ENCODE measurements at regions not wholly inside any gene's neighbourhood (a gene's known extent, or its start where the extent isn't known, plus 50 kb on each side); places are given as distances from the start of the nearest gene placed in this dataset.
"Not testable (repeated sequence)": the region's sequence is repeated elsewhere in the genome, so short reads cannot be mapped to it uniquely, and the experiment has no call there.

- not testable (repeated sequence) for H3K36me3 Mint-ChIP-seq, H3K27ac Mint-ChIP-seq, H3K4me1 Mint-ChIP-seq, H3K4me3 Mint-ChIP-seq, H3K9me3 Mint-ChIP-seq, H3K27me3 Mint-ChIP-seq
Observed at GRCh38 chr12:111258081-111258480, 110.8 kb downstream of the PHETA1 start.

DNA sequence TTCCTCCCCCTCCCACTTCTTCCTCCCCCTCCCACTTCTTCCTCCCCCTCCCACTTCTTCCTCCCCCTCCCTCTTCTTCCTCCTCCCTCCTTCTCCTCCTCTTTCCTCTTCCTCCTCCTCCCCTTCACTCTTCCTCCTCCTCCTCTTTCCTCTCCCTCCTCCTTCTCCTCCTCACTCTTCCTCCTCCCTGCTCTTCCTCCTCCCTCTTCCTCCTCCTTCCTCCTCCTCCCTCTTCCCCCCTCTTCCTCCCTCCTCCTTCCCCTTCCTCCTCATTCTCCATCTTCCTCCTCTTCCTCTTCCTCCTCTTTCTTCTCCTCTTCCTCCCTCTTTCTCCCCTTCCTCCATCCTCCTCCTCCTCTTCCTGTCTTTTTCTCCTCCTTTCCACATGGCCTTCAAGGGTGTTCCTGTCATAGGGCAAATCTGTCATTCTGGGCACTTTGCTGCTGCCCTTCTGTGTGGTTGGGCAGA lies 111.4 kb downstream of the PHETA1 start:
- Mint-ChIP-seq H3K9me3 (no peaks in the 10 kb centered on the region), H3K4me3 (no peak overlapping the region), H3K27ac (no peak overlapping the region), H3K36me3 (no peaks in the 10 kb centered on the region), H3K27me3 (no peaks in the 10 kb centered on the region), H3K4me1 (no peaks in the 10 kb centered on the region)

GRCh38 chr12:111256629-111257434 lies 112.1 kb downstream of the PHETA1 start:
- no peaks in the 10 kb centered on the region for H3K36me3 Mint-ChIP-seq
- H3K4me1 Mint-ChIP-seq, result no peaks in the 10 kb centered on the region
- H3K4me3 Mint-ChIP-seq, result no peak overlapping the region
- H3K27ac Mint-ChIP-seq, result no peak overlapping the region
- no peaks in the 10 kb centered on the region for H3K27me3 Mint-ChIP-seq
- no peaks in the 10 kb centered on the region for H3K9me3 Mint-ChIP-seq

- no peak overlapping the region for H3K27ac Mint-ChIP-seq
- no peaks in the 10 kb centered on the region for H3K27me3 Mint-ChIP-seq
- no peaks in the 10 kb centered on the region for H3K4me1 Mint-ChIP-seq
Observed at GRCh38 chr12:111255261-111255660, 113.6 kb downstream of the PHETA1 start.

DNA sequence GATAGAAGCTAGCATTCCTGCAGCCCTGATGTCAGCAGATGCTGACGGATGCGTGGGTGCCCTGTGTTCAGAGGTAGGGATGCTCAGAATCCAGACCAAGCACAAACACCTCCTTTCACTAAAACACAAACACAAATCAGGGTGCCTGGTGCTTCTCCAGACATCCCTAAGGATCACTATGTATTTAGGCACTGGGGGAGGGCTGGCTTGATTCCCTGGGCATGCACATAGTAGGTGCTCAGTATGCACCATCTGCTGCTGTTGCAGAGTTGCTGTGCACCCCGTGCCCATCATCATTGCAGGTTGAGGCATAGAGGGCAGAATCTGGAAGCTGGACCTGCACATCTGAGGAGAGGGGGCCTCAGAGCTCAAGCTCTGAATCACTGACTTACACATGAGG lies 114.8 kb downstream of the PHETA1 start:
- Mint-ChIP-seq H3K27me3 (no peaks in the 10 kb centered on the region), H3K4me3 (no peak overlapping the region), H3K36me3 (no peaks in the 10 kb centered on the region), H3K4me1 (no peaks in the 10 kb centered on the region), H3K9me3 (no peaks in the 10 kb centered on the region), H3K27ac (no peak overlapping the region)

More at GRCh38 chr12:111255261-111255660, 113.6 kb downstream of the PHETA1 start:
- Mint-ChIP-seq H3K36me3 (no peaks in the 10 kb centered on the region), H3K9me3 (no peaks in the 10 kb centered on the region), H3K4me3 (no peak overlapping the region)

DNA sequence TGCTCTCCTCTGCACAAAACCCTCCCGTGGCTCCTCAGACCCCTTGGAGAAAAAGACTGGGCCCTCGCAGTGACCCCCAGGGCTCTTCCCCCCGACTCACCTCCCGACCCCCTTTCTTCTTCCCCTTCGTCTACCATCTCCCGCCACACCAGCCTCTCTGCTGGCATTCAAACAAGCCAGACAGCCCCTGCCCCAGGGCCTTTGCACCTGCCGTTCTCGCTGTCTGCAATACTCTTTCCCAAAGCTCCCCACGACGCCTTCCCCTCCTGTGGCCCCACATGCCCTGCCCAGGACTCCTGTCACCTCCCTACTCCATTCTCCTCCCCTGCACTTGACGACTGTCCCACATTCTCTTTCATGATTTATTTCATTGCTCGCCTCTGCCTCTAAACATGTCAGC lies 115.7 kb downstream of the PHETA1 start:
- Mint-ChIP-seq H3K4me1 (no peaks in the 10 kb centered on the region), H3K4me3 (no peak overlapping the region), H3K27me3 (no peaks in the 10 kb centered on the region), H3K9me3 (no peaks in the 10 kb centered on the region), H3K36me3 (no peaks in the 10 kb centered on the region), H3K27ac (no peak overlapping the region)

GRCh38 chr12:111251787-111252186 lies 117.1 kb downstream of the PHETA1 start:
- Mint-ChIP-seq H3K9me3 (no peaks in the 10 kb centered on the region), H3K27ac (no peak overlapping the region), H3K27me3 (no peaks in the 10 kb centered on the region), H3K4me1 (no peaks in the 10 kb centered on the region), H3K4me3 (no peak overlapping the region), H3K36me3 (no peaks in the 10 kb centered on the region)

GRCh38 chr12:111251058-111251730 lies 117.7 kb downstream of the PHETA1 start:
- no peak overlapping the region for H3K4me3 Mint-ChIP-seq
- H3K4me1 Mint-ChIP-seq, result no peaks in the 10 kb centered on the region
- peak overlapping the region; percentile 13 for H3K27ac Mint-ChIP-seq
- no peaks in the 10 kb centered on the region for H3K9me3 Mint-ChIP-seq
- H3K36me3 Mint-ChIP-seq, result no peaks in the 10 kb centered on the region
- no peaks in the 10 kb centered on the region for H3K27me3 Mint-ChIP-seq

- Mint-ChIP-seq H3K27ac (no peak overlapping the region), H3K4me3 (no peak overlapping the region), H3K4me1 (no peaks in the 10 kb centered on the region), H3K27me3 (no peaks in the 10 kb centered on the region), H3K9me3 (no peaks in the 10 kb centered on the region), H3K36me3 (no peaks in the 10 kb centered on the region)
Observed at GRCh38 chr12:111250251-111250881, 118.5 kb downstream of the PHETA1 start.

DNA sequence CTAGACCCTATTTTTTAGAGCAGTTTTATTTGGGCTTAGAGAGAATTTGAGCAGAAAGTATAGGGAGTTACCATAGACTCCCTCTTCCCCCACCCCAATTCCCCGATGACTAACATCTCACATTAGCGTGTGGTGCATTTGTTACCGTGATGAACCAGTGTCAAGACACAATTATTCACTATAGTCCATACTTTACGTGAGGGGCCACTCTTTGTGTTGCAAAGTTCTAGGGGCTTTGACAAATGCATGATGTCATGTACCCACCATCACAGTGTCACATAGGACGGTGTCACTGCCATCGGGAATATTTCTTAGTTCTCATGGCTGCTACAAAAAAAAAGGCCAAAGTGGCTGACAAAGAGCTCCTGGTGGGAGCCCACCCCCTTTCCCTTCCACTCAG lies 119.1 kb downstream of the PHETA1 start:
- H3K4me3 Mint-ChIP-seq, result no peak overlapping the region
- H3K27me3 Mint-ChIP-seq, result no peaks in the 10 kb centered on the region
- H3K27ac Mint-ChIP-seq, result no peak overlapping the region
- H3K36me3 Mint-ChIP-seq, result no peaks in the 10 kb centered on the region
- no peaks in the 10 kb centered on the region for H3K4me1 Mint-ChIP-seq
- H3K9me3 Mint-ChIP-seq, result no peaks in the 10 kb centered on the region

- Mint-ChIP-seq H3K36me3 (no peaks in the 10 kb centered on the region), H3K4me1 (no peaks in the 10 kb centered on the region), H3K27ac (no peak overlapping the region), H3K9me3 (no peaks in the 10 kb centered on the region), H3K27me3 (no peaks in the 10 kb centered on the region), H3K4me3 (no peak overlapping the region)
Observed at GRCh38 chr12:111249018-111249370, 119.9 kb downstream of the PHETA1 start.

GRCh38 chr12:111248236-111249017 lies 120.5 kb downstream of the PHETA1 start:
- H3K27me3 Mint-ChIP-seq, result no peaks in the 10 kb centered on the region
- H3K4me1 Mint-ChIP-seq, result no peaks in the 10 kb centered on the region
- H3K27ac Mint-ChIP-seq, result no peak overlapping the region
- no peak overlapping the region for H3K4me3 Mint-ChIP-seq
- no peaks in the 10 kb centered on the region for H3K9me3 Mint-ChIP-seq
- H3K36me3 Mint-ChIP-seq, result no peaks in the 10 kb centered on the region

DNA sequence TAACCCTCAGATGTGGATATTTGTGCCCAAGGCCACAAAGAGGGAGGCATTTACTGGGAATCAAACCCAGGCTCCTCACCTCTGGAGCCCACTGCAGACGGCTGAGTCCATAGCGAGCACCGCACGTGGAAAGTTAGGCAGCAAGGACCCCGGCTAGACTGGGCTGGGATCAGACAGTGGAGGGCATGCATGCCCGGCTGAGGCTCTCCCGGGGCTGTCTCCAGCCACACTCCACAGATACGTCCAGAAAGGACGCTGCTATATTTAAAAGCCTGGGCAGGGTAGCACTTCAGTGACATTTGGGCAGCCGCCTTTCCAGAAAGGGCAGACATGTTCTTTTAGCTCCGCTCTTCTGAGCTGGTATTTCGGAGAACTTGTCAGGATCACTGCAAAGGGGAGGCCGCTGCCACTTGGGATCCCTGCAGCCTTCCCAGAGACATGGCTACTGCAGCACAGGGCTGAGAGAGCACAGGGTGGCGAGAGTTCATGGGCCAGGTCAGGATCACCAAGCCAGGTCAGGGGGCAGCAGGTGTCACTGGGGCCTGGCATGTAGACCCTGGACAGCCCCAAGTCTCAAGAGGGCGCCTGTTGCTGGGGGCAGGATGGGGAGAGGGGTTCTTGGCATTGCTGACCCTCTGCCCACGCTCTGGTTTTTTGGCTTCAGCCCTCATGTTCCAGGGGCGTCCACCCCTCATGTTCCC lies 121.7 kb downstream of the PHETA1 start:
- no peaks in the 10 kb centered on the region for H3K9me3 Mint-ChIP-seq
- no peaks in the 10 kb centered on the region for H3K27me3 Mint-ChIP-seq
- H3K27ac Mint-ChIP-seq, result no peak overlapping the region
- H3K4me3 Mint-ChIP-seq, result no peak overlapping the region
- no peaks in the 10 kb centered on the region for H3K4me1 Mint-ChIP-seq
- H3K36me3 Mint-ChIP-seq, result no peaks in the 10 kb centered on the region

DNA sequence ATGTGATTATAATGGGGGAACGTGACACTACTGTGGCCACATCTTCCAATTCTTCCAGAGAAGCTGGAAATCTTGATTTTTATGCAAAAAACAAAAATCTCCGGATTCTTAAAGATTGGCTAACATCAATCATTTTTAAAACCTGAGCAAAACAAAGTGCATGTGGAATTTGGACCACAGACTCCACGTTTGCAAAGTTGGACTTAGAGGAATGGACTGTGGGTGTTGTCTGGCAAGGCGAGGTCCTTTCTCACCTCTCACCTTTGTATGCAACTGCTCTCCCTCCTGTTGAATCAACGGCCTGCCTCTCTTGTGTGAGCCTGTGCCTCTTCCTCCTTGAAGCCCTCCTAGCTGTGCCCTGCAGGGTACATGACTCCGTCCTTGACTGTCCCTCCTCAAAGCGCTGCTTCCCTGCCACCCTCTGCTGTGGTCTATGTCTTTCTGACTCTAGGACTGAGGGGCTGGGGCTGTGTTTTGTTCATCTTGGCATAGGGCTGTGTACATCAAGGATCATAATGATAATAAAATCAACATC lies 122.4 kb downstream of the PHETA1 start:
- H3K4me1 Mint-ChIP-seq, result no peaks in the 10 kb centered on the region
- no peaks in the 10 kb centered on the region for H3K9me3 Mint-ChIP-seq
- no peaks in the 10 kb centered on the region for H3K27me3 Mint-ChIP-seq
- no peak overlapping the region for H3K27ac Mint-ChIP-seq
- H3K4me3 Mint-ChIP-seq, result no peak overlapping the region
- no peaks in the 10 kb centered on the region for H3K36me3 Mint-ChIP-seq

All from activated naive CD4-positive, alpha-beta T cell treated with anti-CD3 and anti-CD28 coated beads, Interleukin-2, amount 50 U/mL, for 24 hours (primary cell).